ENCODE measurements at regions not wholly inside any gene's neighbourhood (a gene's known extent, or its start where the extent isn't known, plus 50 kb on each side); places are given as distances from the start of the nearest gene placed in this dataset.

DNA sequence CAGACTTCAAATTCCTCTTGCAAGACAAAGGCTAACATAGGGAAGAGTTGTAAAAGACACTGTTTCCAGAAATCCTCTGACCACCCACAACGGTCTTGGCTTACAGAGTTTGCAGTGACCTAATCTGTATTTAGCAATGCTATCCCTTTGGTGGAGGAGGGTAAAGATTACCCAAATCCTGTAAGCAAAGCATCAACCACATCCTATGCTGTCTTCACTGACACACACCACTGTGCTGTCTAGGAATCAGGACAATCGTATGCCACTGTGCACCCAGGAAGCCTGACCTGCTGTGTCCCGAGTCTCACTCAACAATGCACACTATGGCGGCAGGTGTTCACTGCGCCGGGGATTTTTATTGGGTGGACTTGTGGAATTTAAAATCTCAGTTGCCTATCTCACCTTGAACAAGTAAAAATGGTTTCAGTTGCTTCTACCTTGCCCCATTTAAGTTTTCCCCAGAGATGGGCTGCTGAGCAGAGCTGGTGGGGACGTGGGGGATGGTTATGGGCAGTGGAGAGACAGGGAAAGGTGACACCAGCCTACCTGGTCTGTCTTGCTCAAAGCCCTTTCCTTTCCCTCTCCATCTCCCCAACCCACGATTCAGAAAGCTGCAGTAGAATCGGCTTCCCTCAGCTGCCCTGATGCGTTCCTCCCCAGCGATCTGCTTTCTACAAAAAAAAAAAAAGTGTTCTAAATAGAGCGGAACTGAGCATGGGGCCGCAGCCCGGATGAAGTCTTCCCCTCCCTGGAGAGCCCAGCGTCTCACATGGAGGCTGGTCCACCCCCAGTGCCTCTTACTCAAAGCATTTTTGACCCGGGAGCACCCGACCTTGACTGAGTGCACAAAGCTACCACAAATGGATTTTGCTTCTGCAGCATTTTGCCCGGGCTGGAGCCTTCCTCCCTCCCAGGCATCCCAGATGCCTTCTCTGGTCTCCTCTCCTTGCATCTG lies 271.5 kb downstream of the SOX9 start:
- Histone ChIP-seq H3K27ac (no peak overlapping the region), H3K9me3 (no peaks in the 10 kb centered on the region), H3K36me3 (no peaks in the 10 kb centered on the region), H3K27me3 (no peaks in the 10 kb centered on the region), H3K4me1 (no peaks in the 10 kb centered on the region), H3K4me3 (no peak overlapping the region)
- intact Hi-C loops (cut with DNase I), result no loop called here
- TF ChIP-seq POLR2A (IDR thresholded peaks at IDR 0.05) (no peak), POLR2AphosphoS5 (IDR thresholded peaks at IDR 0.05; ENCODE audit: insufficient read depth in 1 of 2, low read depth in 1 of 2) (no peak)
- TF ChIP-seq, protein P1, sequence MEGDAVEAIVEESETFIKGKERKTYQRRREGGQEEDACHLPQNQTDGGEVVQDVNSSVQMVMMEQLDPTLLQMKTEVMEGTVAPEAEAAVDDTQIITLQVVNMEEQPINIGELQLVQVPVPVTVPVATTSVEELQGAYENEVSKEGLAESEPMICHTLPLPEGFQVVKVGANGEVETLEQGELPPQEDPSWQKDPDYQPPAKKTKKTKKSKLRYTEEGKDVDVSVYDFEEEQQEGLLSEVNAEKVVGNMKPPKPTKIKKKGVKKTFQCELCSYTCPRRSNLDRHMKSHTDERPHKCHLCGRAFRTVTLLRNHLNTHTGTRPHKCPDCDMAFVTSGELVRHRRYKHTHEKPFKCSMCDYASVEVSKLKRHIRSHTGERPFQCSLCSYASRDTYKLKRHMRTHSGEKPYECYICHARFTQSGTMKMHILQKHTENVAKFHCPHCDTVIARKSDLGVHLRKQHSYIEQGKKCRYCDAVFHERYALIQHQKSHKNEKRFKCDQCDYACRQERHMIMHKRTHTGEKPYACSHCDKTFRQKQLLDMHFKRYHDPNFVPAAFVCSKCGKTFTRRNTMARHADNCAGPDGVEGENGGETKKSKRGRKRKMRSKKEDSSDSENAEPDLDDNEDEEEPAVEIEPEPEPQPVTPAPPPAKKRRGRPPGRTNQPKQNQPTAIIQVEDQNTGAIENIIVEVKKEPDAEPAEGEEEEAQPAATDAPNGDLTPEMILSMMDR (IDR thresholded peaks at IDR 0.05), result no peak
- DNase-seq (ENCODE audit: extremely low spot score in 2 of 2), result no peak

DNA sequence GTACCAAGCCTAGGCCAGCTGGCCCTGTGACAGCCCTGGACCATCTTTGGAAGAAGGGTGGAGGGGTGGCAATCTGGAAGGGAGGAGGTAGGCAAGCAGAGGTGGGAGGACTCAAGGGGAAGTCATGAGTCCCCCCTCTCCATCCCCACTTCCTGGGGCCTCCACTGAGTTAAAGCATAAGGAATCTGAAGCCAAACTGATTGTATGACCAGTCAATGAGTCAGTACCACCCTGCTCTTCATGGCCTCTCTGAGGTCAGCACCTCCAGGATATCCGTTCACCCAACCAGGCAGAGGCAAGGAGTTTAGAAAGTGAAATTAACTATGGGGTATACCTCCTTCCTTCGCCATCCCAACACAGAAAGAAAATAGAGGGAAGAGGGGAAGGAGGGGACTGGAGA lies 272.7 kb downstream of the SOX9 start:
- H3K4me3 ChIP-seq, result no peak overlapping the region
- no peaks in the 10 kb centered on the region for H3K4me1 ChIP-seq
- no peak for TF ChIP-seq POLR2AphosphoS5 (IDR thresholded peaks at IDR 0.05; ENCODE audit: insufficient read depth in 1 of 2, low read depth in 1 of 2)
- TF ChIP-seq, protein P1 (IDR thresholded peaks at IDR 0.05), result no peak
- TF ChIP-seq POLR2A (IDR thresholded peaks at IDR 0.05), result no peak
- no peaks in the 10 kb centered on the region for H3K36me3 ChIP-seq
- intact Hi-C loops (cut with DNase I), result no loop called here
- DNase-seq (ENCODE audit: extremely low spot score in 2 of 2), result no peak
- H3K27ac ChIP-seq, result no peak overlapping the region
- H3K27me3 ChIP-seq, result no peaks in the 10 kb centered on the region
- H3K9me3 ChIP-seq, result no peaks in the 10 kb centered on the region

DNA sequence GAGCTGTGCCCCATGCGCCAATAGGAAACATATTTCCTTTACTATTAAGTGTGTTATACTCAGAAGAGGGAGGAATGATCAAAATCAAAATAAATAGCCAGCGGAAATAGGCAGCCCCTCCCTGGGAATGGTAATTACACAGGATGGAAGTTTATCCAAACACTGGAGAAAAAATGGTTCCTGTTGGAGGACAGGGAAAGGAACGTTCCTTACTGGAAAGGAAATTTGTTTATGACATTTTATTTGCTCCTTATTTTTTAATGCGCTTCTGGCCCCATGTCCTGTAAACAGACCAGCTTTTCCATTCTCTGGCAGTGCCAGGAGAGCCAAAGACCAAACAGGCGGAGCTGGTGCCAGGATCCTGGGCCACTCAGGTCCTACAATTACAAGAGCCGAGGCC lies 273.7 kb downstream of the SOX9 start:
- intact Hi-C loops (cut with DNase I), result no loop called here

DNA sequence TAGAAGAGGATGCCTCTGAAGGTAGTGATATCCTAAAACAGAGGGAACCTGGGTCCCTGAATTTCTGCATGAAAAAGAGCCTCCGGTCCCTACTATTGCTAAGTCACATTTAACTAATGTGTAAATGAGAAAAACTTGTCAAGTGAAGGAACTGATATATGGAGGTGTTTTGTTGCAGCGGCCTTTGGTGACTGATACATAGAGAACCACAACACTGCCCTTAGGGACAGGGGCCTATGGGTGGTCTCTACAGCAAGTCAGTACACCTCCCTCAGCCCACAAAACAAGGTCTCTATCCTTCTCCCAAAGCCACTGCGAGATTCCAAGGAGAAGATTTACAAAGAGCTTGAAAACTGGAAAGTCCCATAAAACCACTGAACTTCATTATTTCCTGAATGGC lies 275.3 kb downstream of the SOX9 start:
- Histone ChIP-seq H3K9me3 (no peaks in the 10 kb centered on the region), H3K27ac (no peak overlapping the region), H3K4me1 (no peaks in the 10 kb centered on the region), H3K4me3 (no peak overlapping the region), H3K27me3 (no peaks in the 10 kb centered on the region), H3K36me3 (no peaks in the 10 kb centered on the region)
- no peak for DNase-seq (ENCODE audit: extremely low spot score in 2 of 2)
- TF ChIP-seq POLR2AphosphoS5 (IDR thresholded peaks at IDR 0.05; ENCODE audit: insufficient read depth in 1 of 2, low read depth in 1 of 2), result no peak
- TF ChIP-seq POLR2A (IDR thresholded peaks at IDR 0.05), result no peak
- TF ChIP-seq, protein P1 (IDR thresholded peaks at IDR 0.05), result no peak
- intact Hi-C loops (cut with DNase I), result no loop called here

More for the DNA sequence above, 273.7 kb downstream of the SOX9 start:
- no peaks in the 10 kb centered on the region for H3K36me3 ChIP-seq
- H3K27me3 ChIP-seq, result no peaks in the 10 kb centered on the region
- H3K4me1 ChIP-seq, result no peaks in the 10 kb centered on the region
- DNase-seq (ENCODE audit: extremely low spot score in 2 of 2), result no peak
- TF ChIP-seq POLR2AphosphoS5 (IDR thresholded peaks at IDR 0.05; ENCODE audit: insufficient read depth in 1 of 2, low read depth in 1 of 2), result no peak
- no peak for TF ChIP-seq POLR2A (IDR thresholded peaks at IDR 0.05)
- TF ChIP-seq, protein P1 (IDR thresholded peaks at IDR 0.05), result no peak
- H3K4me3 ChIP-seq, result no peak overlapping the region
- no peak overlapping the region for H3K27ac ChIP-seq
- H3K9me3 ChIP-seq, result no peaks in the 10 kb centered on the region

DNA sequence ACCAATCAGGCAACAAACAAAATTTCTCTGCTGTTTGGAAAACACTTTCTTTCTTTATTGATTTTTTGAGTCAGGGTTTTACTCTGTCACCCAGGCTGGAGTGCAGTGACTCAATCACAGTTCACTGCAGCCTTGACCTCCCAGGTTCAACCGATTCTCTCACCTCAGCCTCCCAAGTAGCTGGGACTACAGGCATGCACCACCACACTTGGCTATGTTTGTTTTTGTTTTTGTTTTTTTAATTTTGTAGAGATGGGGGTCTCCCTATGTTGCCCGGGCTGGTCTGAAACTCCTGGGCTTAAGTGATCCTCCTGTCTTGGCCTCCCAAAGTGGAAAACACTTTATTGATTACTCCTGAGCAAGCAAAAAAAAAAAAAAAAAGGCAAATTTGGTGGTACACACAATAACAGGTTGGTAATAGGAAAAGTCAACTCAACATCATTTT lies 276.4 kb downstream of the SOX9 start:
- H3K4me3 ChIP-seq, result no peak overlapping the region
- no peak for DNase-seq (ENCODE audit: extremely low spot score in 2 of 2)
- H3K27me3 ChIP-seq, result no peaks in the 10 kb centered on the region
- no peak overlapping the region for H3K27ac ChIP-seq
- intact Hi-C loops (cut with DNase I), result no loop called here
- H3K36me3 ChIP-seq, result no peaks in the 10 kb centered on the region
- no peaks in the 10 kb centered on the region for H3K4me1 ChIP-seq
- TF ChIP-seq, protein P1 (IDR thresholded peaks at IDR 0.05), result no peak
- TF ChIP-seq POLR2AphosphoS5 (IDR thresholded peaks at IDR 0.05; ENCODE audit: insufficient read depth in 1 of 2, low read depth in 1 of 2), result no peak
- no peak for TF ChIP-seq POLR2A (IDR thresholded peaks at IDR 0.05)
- H3K9me3 ChIP-seq, result no peaks in the 10 kb centered on the region

All from vagina (tissue), 2 donors.